Kidney (tissue), 13 donors: ENCODE measurements at regions not wholly inside any gene's neighbourhood (a gene's known extent, or its start where the extent isn't known, plus 50 kb on each side); places are given as distances from the start of the nearest gene placed in this dataset.

Experiments
- DNase-seq, 5 donors: peaks; one replicate each; pipeline ENCODE4 v3.0.0-alpha.2; 2013 to 2020
- FAIRE-seq: peaks from 2 replicates; lab custom pipeline; 2012; peaks lifted over from hg19 to GRCh38; lab: Jason Lieb, UNC
- H3K27ac ChIP-seq, 2 donors: one replicate each; pipeline ENCODE4 v1.7.0; 2013; ENCODE audit warnings: low read depth in 2 of 2, low read length in 2 of 2, inconsistent platforms in 1 of 2
- H3K27me3 ChIP-seq: one replicate; pipeline ENCODE4 v1.7.1; 2013; ENCODE audit warnings: low read length, inconsistent platforms; ENCODE audit not compliant: control insufficient read depth, insufficient read depth
- H3K36me3 ChIP-seq, 3 donors: one replicate each; pipeline versions ENCODE4 v1.7.0 to v1.7.1; 2013; ENCODE audit warnings: low read length in 3 of 3, control low read depth in 1 of 3, inconsistent platforms in 1 of 3; ENCODE audit not compliant: insufficient read depth in 3 of 3, control insufficient read depth in 2 of 3
- H3K4me1 ChIP-seq, 3 donors: one replicate each; pipeline versions ENCODE4 v1.7.0 to v1.7.1; 2013; ENCODE audit warnings: low read length in 3 of 3, inconsistent platforms in 1 of 3, low read depth in 1 of 3; ENCODE audit not compliant: control insufficient read depth in 2 of 3, insufficient read depth in 2 of 3
- H3K4me3 ChIP-seq, 3 donors: one replicate each; pipeline versions ENCODE4 v1.7.0 to v1.8.1; 2013; ENCODE audit warnings: low read length in 3 of 3, control low read depth in 1 of 3, inconsistent platforms in 1 of 3
- H3K9ac ChIP-seq, 3 donors: one replicate each; pipeline versions ENCODE4 v1.7.0 to v1.7.1; 2013; ENCODE audit warnings: low read length in 3 of 3, control low read depth in 1 of 3, inconsistent platforms in 1 of 3
- H3K9me3 ChIP-seq, 3 donors: one replicate each; pipeline versions ENCODE4 v1.7.0 to v1.7.1; 2013; ENCODE audit warnings: low read length in 3 of 3, control low read depth in 1 of 3, inconsistent platforms in 1 of 3; ENCODE audit not compliant: control insufficient read depth in 2 of 3, insufficient read depth in 1 of 3
- CTCF ChIP-seq: IDR thresholded peaks from 3 replicates; pipeline ENCODE4 v1.5.1; 2012; ENCODE audit warnings: mild to moderate bottlenecking, moderate library complexity, borderline replicate concordance; ENCODE audit not compliant: insufficient read depth; ENCODE audit errors: extremely low read depth
- intact Hi-C: fragments of 100-400 bp; cut with DNase I; formaldehyde crosslinking; loops from one replicate; pipeline ENCODE4 v1.11.1; 2022
- donor health status: control.
- donor health status: control.
- donor health status: control.
- donor health status: control.
- donor health status: control.
- donor health status: DM: yes; HTN: yes; CAD: no.
- donor health status: Normal renal cell carcinoma (clear cell type).

- intact Hi-C loops: no loop called here
- Histone ChIP-seq H3K36me3 (peaks cover 0 to 3% (median 0%) of the 10 kb centered on the region in 3 donors), H3K9ac (no peak overlapping the region), H3K4me1 (no peaks in the 10 kb centered on the region), H3K9me3 (peaks cover 0 to 4% (median 0%) of the 10 kb centered on the region in 3 donors), H3K27ac (no peak overlapping the region), H3K27me3 (no peaks in the 10 kb centered on the region), H3K4me3 (peak overlapping the region in 1 of 3 donors; percentile 24)
- DNase-seq (no peak), FAIRE-seq (no peak)
- TF ChIP-seq CTCF: no peak
Observed at GRCh38 chr22:47628477-47629272, 866.2 kb downstream of the TBC1D22A start.

GRCh38 chr22:47627556-47628253, 865.3 kb downstream of the TBC1D22A start:
- DNase-seq (peak in 1 of 5 donors; percentile 32), FAIRE-seq (no peak)
- peaks cover 0 to 3% (median 0%) of the 10 kb centered on the region in 3 donors for H3K36me3 ChIP-seq
- H3K4me1 ChIP-seq: no peaks in the 10 kb centered on the region
- no peak overlapping the region for H3K9ac ChIP-seq
- no peak overlapping the region for H3K4me3 ChIP-seq
- TF ChIP-seq CTCF: no peak
- peaks cover 0 to 4% (median 0%) of the 10 kb centered on the region in 3 donors for H3K9me3 ChIP-seq
- intact Hi-C loops: no loop called here
- H3K27ac ChIP-seq: no peak overlapping the region
- no peaks in the 10 kb centered on the region for H3K27me3 ChIP-seq

- intact Hi-C loops: no loop called here
- H3K27me3 ChIP-seq: no peaks in the 10 kb centered on the region
- H3K9me3 ChIP-seq: peaks cover 0 to 4% (median 0%) of the 10 kb centered on the region in 3 donors
- H3K9ac ChIP-seq: no peak overlapping the region
- H3K36me3 ChIP-seq: peaks cover 0 to 3% (median 0%) of the 10 kb centered on the region in 3 donors
- H3K4me3 ChIP-seq: no peak overlapping the region
- FAIRE-seq (no peak), DNase-seq (peak in 2 of 5 donors; percentile 20 to 53)
- H3K4me1 ChIP-seq: no peaks in the 10 kb centered on the region
- no peak for TF ChIP-seq CTCF
- no peak overlapping the region for H3K27ac ChIP-seq
Observed at GRCh38 chr22:47626428-47627390, 864.3 kb downstream of the TBC1D22A start.
